H9 (cell line): ENCODE measurements at regions not wholly inside any gene's neighbourhood (a gene's known extent, or its start where the extent isn't known, plus 50 kb on each side); places are given as distances from the start of the nearest gene placed in this dataset.

Source experiments
- DNase-seq: peaks from one replicate; pipeline ENCODE4 v3.0.0-alpha.2; 2017
- H2AFZ ChIP-seq: one replicate; pipeline ENCODE4 v1.6.1; 2013; ENCODE audit warnings: mild to moderate bottlenecking, low read length, control low read depth, moderate library complexity
- H2AK5ac ChIP-seq: 2 replicates; pipeline ENCODE4 v1.6.1; 2013; ENCODE audit warnings: low read length, control low read depth, mixed read lengths; ENCODE audit not compliant: insufficient read length
- H2BK120ac ChIP-seq: one replicate; pipeline ENCODE4 v1.6.1; 2013; ENCODE audit warnings: low read depth, mild to moderate bottlenecking, low read length, control low read depth, inconsistent platforms; ENCODE audit not compliant: poor library complexity, severe bottlenecking
- H2BK12ac ChIP-seq: 2 replicates; pipeline ENCODE4 v1.6.1; 2013; ENCODE audit warnings: low read length, control low read depth, mixed read lengths, low read depth; ENCODE audit not compliant: insufficient read length
- H2BK15ac ChIP-seq: 2 replicates; pipeline ENCODE4 v1.6.1; 2013; ENCODE audit warnings: low read depth, low read length, control low read depth
- H2BK20ac ChIP-seq: one replicate; pipeline ENCODE4 v1.6.1; 2013; ENCODE audit warnings: low read depth, mild to moderate bottlenecking, low read length, control low read depth, inconsistent platforms; ENCODE audit not compliant: poor library complexity, severe bottlenecking
- H2BK5ac ChIP-seq: 2 replicates; pipeline ENCODE4 v1.6.1; 2013; ENCODE audit warnings: low read length, control low read depth, mixed read lengths; ENCODE audit not compliant: insufficient read length
- H3K14ac ChIP-seq: 2 replicates; pipeline ENCODE4 v1.6.1; 2013; ENCODE audit warnings: low read length, control low read depth; ENCODE audit not compliant: insufficient read depth
- H3K18ac ChIP-seq: 2 replicates; pipeline ENCODE4 v1.6.1; 2013; ENCODE audit warnings: low read depth, mild to moderate bottlenecking, mixed read lengths, low read length, control low read depth; ENCODE audit not compliant: insufficient read length
- H3K23ac ChIP-seq: 2 replicates; pipeline ENCODE4 v1.6.1; 2013; ENCODE audit warnings: low read length, control low read depth, mixed read lengths, low read depth; ENCODE audit not compliant: insufficient read length
- H3K23me2 ChIP-seq: 2 replicates; pipeline ENCODE4 v1.6.1; 2013; ENCODE audit warnings: low read depth, mild to moderate bottlenecking, mixed read lengths, low read length, control low read depth; ENCODE audit not compliant: insufficient read length, poor library complexity, severe bottlenecking
- H3K27ac ChIP-seq: 2 replicates; pipeline ENCODE4 v1.5.1; 2013; ENCODE audit warnings: low read length, control low read depth, mixed read lengths, low read depth; ENCODE audit not compliant: insufficient read length
- H3K27me3 ChIP-seq: 2 replicates; pipeline ENCODE4 v1.6.1; 2013; ENCODE audit warnings: low read length, control low read depth, inconsistent platforms; ENCODE audit not compliant: insufficient read depth
- H3K4ac ChIP-seq: 2 replicates; pipeline ENCODE4 v1.6.1; 2013; ENCODE audit warnings: low read depth, mild to moderate bottlenecking, control low read depth, inconsistent platforms, low read length, moderate library complexity
- H3K4me1 ChIP-seq: 2 replicates; pipeline ENCODE4 v1.6.1; 2013; ENCODE audit warnings: low read length, control low read depth, inconsistent platforms; ENCODE audit not compliant: insufficient read depth
- H3K4me2 ChIP-seq: 2 replicates; pipeline ENCODE4 v1.6.1; 2013; ENCODE audit warnings: low read length, control low read depth, mixed read lengths; ENCODE audit not compliant: insufficient read length, insufficient read depth
- H3K56ac ChIP-seq: 2 replicates; pipeline ENCODE4 v1.6.1; 2013; ENCODE audit warnings: low read depth, mild to moderate bottlenecking, mixed read lengths, low read length, control low read depth; ENCODE audit not compliant: insufficient read length
- H3K79me1 ChIP-seq: 2 replicates; pipeline ENCODE4 v1.6.1; 2013; ENCODE audit warnings: low read depth, mild to moderate bottlenecking, moderate library complexity, low read length, control low read depth, inconsistent platforms; ENCODE audit not compliant: insufficient read depth, poor library complexity, severe bottlenecking
- H3K79me2 ChIP-seq: 2 replicates; pipeline ENCODE4 v1.6.1; 2013; ENCODE audit warnings: low read length, control low read depth, inconsistent platforms; ENCODE audit not compliant: insufficient read depth
- H3K9ac ChIP-seq: 2 replicates; pipeline ENCODE4 v1.6.1; 2013; ENCODE audit warnings: low read length, control low read depth, mixed read lengths; ENCODE audit not compliant: insufficient read length; ENCODE audit errors: extremely low read depth
- H3K9me3 ChIP-seq: one replicate; pipeline ENCODE4 v1.6.1; 2013; ENCODE audit warnings: low read depth, low read length, inconsistent platforms; ENCODE audit not compliant: control insufficient read depth
- H3T11ph ChIP-seq: one replicate; pipeline ENCODE4 v1.6.1; 2013; ENCODE audit warnings: mild to moderate bottlenecking, low read length, control low read depth, inconsistent platforms
- H4K20me1 ChIP-seq: one replicate; pipeline ENCODE4 v1.6.1; 2013; ENCODE audit not compliant: control insufficient read depth, insufficient read length, insufficient read depth
- H4K5ac ChIP-seq: 2 replicates; pipeline ENCODE4 v1.6.1; 2013; ENCODE audit warnings: low read depth, mild to moderate bottlenecking, mixed read lengths, low read length, control low read depth; ENCODE audit not compliant: insufficient read length
- H4K8ac ChIP-seq: replicated peaks from 2 replicates; pipeline ENCODE4 v1.6.1; 2013; ENCODE audit warnings: low read length, control low read depth, mixed read lengths, low read depth; ENCODE audit not compliant: insufficient read length
- H4K91ac ChIP-seq: 2 replicates; pipeline ENCODE4 v1.6.1; 2013; ENCODE audit warnings: low read depth, mild to moderate bottlenecking, moderate library complexity, mixed read lengths, low read length, control low read depth; ENCODE audit not compliant: insufficient read length
- H3K27ac Mint-ChIP-seq, 3 experiments: 2 replicates in 2 of 3; 3 replicates in 1 of 3; pipeline ENCODE4 v1.8.0; 2020 to 2021; ENCODE audit warnings: mixed read lengths in 3 of 3, mild to moderate bottlenecking in 1 of 3, moderate library complexity in 1 of 3
- H3K27me3 Mint-ChIP-seq: 2 replicates; pipeline ENCODE4 v1.8.0; 2021; ENCODE audit warnings: low read depth, mild to moderate bottlenecking, moderate library complexity, mixed read lengths
- H3K36me3 Mint-ChIP-seq, 3 experiments: 2 replicates in 2 of 3; 3 replicates in 1 of 3; pipeline ENCODE4 v1.8.0; 2020 to 2021; ENCODE audit warnings: low read depth in 3 of 3, mixed read lengths in 3 of 3; ENCODE audit not compliant: insufficient read depth in 1 of 3
- H3K4me1 Mint-ChIP-seq, 2 experiments: 2 replicates each; pipeline ENCODE4 v1.8.0; 2020; ENCODE audit warnings: mixed read lengths in 2 of 2
- H3K4me3 Mint-ChIP-seq, 2 experiments: 2 replicates in 1 of 2; 3 replicates in 1 of 2; pipeline ENCODE4 v1.8.0; 2020 to 2021; ENCODE audit warnings: mild to moderate bottlenecking in 2 of 2, mixed read lengths in 2 of 2, moderate library complexity in 1 of 2
- H3K9me3 Mint-ChIP-seq, 2 experiments: 2 replicates in 1 of 2; 3 replicates in 1 of 2; pipeline ENCODE4 v1.8.0; 2020; ENCODE audit warnings: mild to moderate bottlenecking in 2 of 2, mixed read lengths in 2 of 2, moderate library complexity in 1 of 2
- CTCF ChIP-seq: fragments of 200-600 bp; sonication (generic); conservative IDR thresholded peaks from 3 replicates; pipeline ENCODE4 v1.8.0; 2021; ENCODE audit warnings: antibody characterized with exemption, mild to moderate bottlenecking
- WGBS: extraction: QIAGEN DNeasy Blood & Tissue Kit; methylation state at CpG from one replicate; pipeline ENCODE4 v1.1.7; 2013; ENCODE audit warnings: missing lambda C conversion rate, low lambda C conversion rate, mixed read lengths; ENCODE audit not compliant: insufficient read length; ENCODE audit errors: extremely low coverage; 5-methylcytosine and 5-hydroxymethylcytosine counted together

- peaks cover 25% of the 10 kb centered on the region for H3K27me3 Mint-ChIP-seq
- WGBS = no CpG with 5 or more reads among the region's 1 CpG
These were observed 106.7 kb upstream of the PRSS58 start for GRCh38 chr7:142364551-142364950.

More at GRCh38 chr7:142364551-142364950, 106.7 kb upstream of the PRSS58 start:
- no peak overlapping the region for H4K8ac ChIP-seq
- H2BK12ac ChIP-seq = no peak overlapping the region
- Mint-ChIP-seq H3K4me3 (no peak overlapping the region), H3K4me1 (peaks cover 49 to 62% of the 10 kb centered on the region in 2 experiments), H3K36me3 (peaks cover 15 to 51% (median 28%) of the 10 kb centered on the region in 3 experiments), H3K9me3 (peaks cover 49 to 53% of the 10 kb centered on the region in 2 experiments), H3K27ac (peak overlapping the region in 2 of 3 experiments; percentile 1 to 90; a peak in 2 of 7 replicates)
- no peak overlapping the region for H3K27ac ChIP-seq
- H3K79me1 ChIP-seq = no peaks in the 10 kb centered on the region
- no peak overlapping the region for H3K56ac ChIP-seq
- H2BK120ac ChIP-seq = no peak overlapping the region
- H2AFZ ChIP-seq = no peak overlapping the region
- peaks cover 6% of the 10 kb centered on the region; the same call in 1 of the 2 replicates for H3K4me1 ChIP-seq
- no peak for TF ChIP-seq CTCF
- no peak overlapping the region for H3K9ac ChIP-seq
- H2BK20ac ChIP-seq = no peak overlapping the region
- H4K91ac ChIP-seq = peak overlapping the region; percentile 6
- no peaks in the 10 kb centered on the region for H4K20me1 ChIP-seq
- H3K79me2 ChIP-seq = no peaks in the 10 kb centered on the region
- H4K5ac ChIP-seq = no peak overlapping the region
- H3K23me2 ChIP-seq = no peaks in the 10 kb centered on the region
- H3K27me3 ChIP-seq = no peaks in the 10 kb centered on the region
- no peak overlapping the region for H3K23ac ChIP-seq
- no peak overlapping the region for H2AK5ac ChIP-seq
- no peak overlapping the region for H3K4ac ChIP-seq
- H2BK5ac ChIP-seq = no peak overlapping the region
- H3K4me2 ChIP-seq = no peak overlapping the region
- H3K9me3 ChIP-seq = no peaks in the 10 kb centered on the region
- no peak overlapping the region for H3T11ph ChIP-seq
- H3K18ac ChIP-seq = no peak overlapping the region
- no peak overlapping the region for H2BK15ac ChIP-seq
- DNase-seq = no peak
- H3K14ac ChIP-seq = no peak overlapping the region
